Hepatocyte (in vitro differentiated cells): ENCODE measurements at regions not wholly inside any gene's neighbourhood (a gene's known extent, or its start where the extent isn't known, plus 50 kb on each side); places are given as distances from the start of the nearest gene placed in this dataset.

Source experiments
- DNase-seq: peaks from one replicate; pipeline ENCODE4 v3.0.0-alpha.2; 2016; ENCODE audit warnings: low spot score
- H2AFZ ChIP-seq: fragments of 200-600 bp; sonication (generic); 2 replicates; pipeline ENCODE4 v1.6.0; 2016; ENCODE audit warnings: antibody characterized with exemption, mild to moderate bottlenecking
- H3K27ac ChIP-seq: fragments of 200-600 bp; sonication (generic); 2 replicates; pipeline ENCODE4 v1.5.1; 2016; ENCODE audit warnings: mild to moderate bottlenecking
- H3K27me3 ChIP-seq: fragments of 200-600 bp; sonication (generic); 2 replicates; pipeline ENCODE4 v1.6.1; 2016
- H3K36me3 ChIP-seq: fragments of 200-600 bp; sonication (generic); replicated peaks from 2 replicates; pipeline ENCODE4 v1.5.1; 2016; ENCODE audit warnings: low read depth; ENCODE audit not compliant: insufficient read depth
- H3K4me1 ChIP-seq: fragments of 200-600 bp; sonication (generic); 2 replicates; pipeline ENCODE4 v1.5.1; 2016; ENCODE audit warnings: mild to moderate bottlenecking, moderate library complexity; ENCODE audit not compliant: insufficient read depth
- H3K4me2 ChIP-seq: fragments of 200-600 bp; sonication (generic); 2 replicates; pipeline ENCODE4 v1.6.0; 2016
- H3K4me3 ChIP-seq: fragments of 200-600 bp; sonication (generic); 2 replicates; pipeline ENCODE4 v1.5.1; 2016; ENCODE audit warnings: mild to moderate bottlenecking
- H3K79me2 ChIP-seq: fragments of 200-600 bp; sonication (generic); 2 replicates; pipeline ENCODE4 v1.6.0; 2017; ENCODE audit warnings: mild to moderate bottlenecking
- H3K9me2 ChIP-seq: fragments of 200-600 bp; sonication (generic); replicated peaks from 2 replicates; pipeline ENCODE4 v1.6.0; 2017; ENCODE audit warnings: mild to moderate bottlenecking; ENCODE audit not compliant: insufficient read depth
- H3K9me3 ChIP-seq: fragments of 200-600 bp; sonication (generic); 2 replicates; pipeline ENCODE4 v1.5.1; 2016; ENCODE audit warnings: low read depth, mild to moderate bottlenecking
- H4K20me1 ChIP-seq: fragments of 200-600 bp; sonication (generic); 2 replicates; pipeline ENCODE4 v1.6.0; 2016; ENCODE audit warnings: mild to moderate bottlenecking; ENCODE audit not compliant: insufficient read depth, poor library complexity, severe bottlenecking
- EZH2 ChIP-seq: fragments of 200-600 bp; sonication (generic); IDR thresholded peaks from 2 replicates; pipeline ENCODE4 v1.6.1; 2016; ENCODE audit warnings: antibody characterized with exemption, mild to moderate bottlenecking, borderline replicate concordance
- EZH2phosphoT487 ChIP-seq: fragments of 200-600 bp; sonication (generic); IDR thresholded peaks from one replicate; pipeline ENCODE4 v1.6.1; 2018; ENCODE audit warnings: antibody characterized with exemption, mild to moderate bottlenecking, low read depth, moderate library complexity; ENCODE audit not compliant: unreplicated experiment, severe bottlenecking
- WGBS: methylation state at CpG from one replicate; pipeline ENCODE4 v1.1.6; 2016; ENCODE audit warnings: low lambda C conversion rate; ENCODE audit errors: missing lambda C conversion rate; 5-methylcytosine and 5-hydroxymethylcytosine counted together
- TF ChIP-seq, protein P1 (sequence below): fragments of 200-600 bp; sonication (generic); IDR thresholded peaks from 2 replicates; pipeline ENCODE4 v1.5.1; 2016; ENCODE audit warnings: antibody characterized with exemption, mild to moderate bottlenecking; ENCODE audit not compliant: poor library complexity

DNA sequence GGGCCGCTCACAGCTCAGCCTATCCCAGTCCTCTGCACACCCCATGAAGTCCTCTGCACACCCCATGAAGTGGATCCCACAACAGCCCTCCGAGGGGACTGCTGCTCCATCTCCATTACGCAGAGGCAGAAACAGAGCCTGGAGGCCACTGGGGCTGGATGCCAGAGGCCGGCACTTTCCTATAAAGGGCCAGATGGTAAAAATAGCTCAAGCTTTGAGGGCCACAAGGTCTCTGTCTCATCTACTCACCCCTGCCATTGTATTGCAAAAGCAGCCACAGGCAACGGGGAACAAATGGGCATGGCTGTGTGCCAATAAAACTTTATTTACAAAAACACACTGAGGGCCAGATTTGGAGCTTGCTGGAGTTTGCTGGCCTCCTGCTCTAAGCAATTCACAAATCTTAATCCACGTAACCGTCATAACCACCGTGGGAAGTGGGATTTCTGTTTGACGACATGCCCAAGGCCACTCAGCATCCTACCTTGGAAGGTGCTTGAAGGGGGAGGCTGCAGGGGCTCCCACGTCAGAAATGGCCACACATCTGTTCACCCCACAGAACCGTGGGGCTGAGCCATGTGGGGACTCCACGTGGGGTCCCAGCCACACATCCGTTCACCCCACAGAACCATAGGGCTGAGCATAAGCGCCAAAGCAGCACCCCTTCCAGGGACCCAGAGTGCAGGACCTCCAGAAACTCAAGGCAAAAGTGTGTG, 92.0 kb downstream of the NCOR2 start:
- Histone ChIP-seq H2AFZ (no peak overlapping the region), H3K36me3 (no peaks in the 10 kb centered on the region), H3K4me3 (no peak overlapping the region), H3K27ac (no peak overlapping the region), H3K4me1 (peaks cover 9% of the 10 kb centered on the region), H3K79me2 (peaks cover 10% of the 10 kb centered on the region), H3K4me2 (no peak overlapping the region), H4K20me1 (peaks cover 6% of the 10 kb centered on the region), H3K9me3 (peaks cover 4% of the 10 kb centered on the region), H3K27me3 (no peaks in the 10 kb centered on the region), H3K9me2 (no peaks in the 10 kb centered on the region)
- TF ChIP-seq EZH2phosphoT487 (no peak), EZH2 (no peak)
- TF ChIP-seq, protein P1, sequence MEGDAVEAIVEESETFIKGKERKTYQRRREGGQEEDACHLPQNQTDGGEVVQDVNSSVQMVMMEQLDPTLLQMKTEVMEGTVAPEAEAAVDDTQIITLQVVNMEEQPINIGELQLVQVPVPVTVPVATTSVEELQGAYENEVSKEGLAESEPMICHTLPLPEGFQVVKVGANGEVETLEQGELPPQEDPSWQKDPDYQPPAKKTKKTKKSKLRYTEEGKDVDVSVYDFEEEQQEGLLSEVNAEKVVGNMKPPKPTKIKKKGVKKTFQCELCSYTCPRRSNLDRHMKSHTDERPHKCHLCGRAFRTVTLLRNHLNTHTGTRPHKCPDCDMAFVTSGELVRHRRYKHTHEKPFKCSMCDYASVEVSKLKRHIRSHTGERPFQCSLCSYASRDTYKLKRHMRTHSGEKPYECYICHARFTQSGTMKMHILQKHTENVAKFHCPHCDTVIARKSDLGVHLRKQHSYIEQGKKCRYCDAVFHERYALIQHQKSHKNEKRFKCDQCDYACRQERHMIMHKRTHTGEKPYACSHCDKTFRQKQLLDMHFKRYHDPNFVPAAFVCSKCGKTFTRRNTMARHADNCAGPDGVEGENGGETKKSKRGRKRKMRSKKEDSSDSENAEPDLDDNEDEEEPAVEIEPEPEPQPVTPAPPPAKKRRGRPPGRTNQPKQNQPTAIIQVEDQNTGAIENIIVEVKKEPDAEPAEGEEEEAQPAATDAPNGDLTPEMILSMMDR: no peak
- no peak for DNase-seq
- WGBS: 94% methylated on average over 14 of the region's 14 CpGs

DNA sequence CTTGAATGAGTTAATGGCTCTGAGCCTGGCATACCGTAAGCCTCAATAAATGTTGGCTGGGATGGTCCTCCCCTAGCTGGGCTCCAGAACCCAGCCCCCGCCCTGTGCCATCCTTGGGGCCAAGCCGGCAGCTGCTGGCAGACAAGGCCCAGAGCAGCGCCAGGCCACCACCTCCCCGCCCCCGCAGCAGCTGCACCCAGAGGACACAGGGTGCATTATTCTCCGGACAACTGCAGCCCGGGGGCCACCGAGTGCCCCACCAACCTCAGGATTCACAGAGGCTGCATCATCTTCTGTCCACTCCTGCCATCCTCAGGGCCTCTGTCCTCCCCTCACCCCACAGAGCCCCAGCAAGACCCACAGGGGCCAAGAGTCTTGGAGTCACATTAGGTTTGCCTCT, 92.7 kb downstream of the NCOR2 start:
- H3K79me2 ChIP-seq: peaks cover 12% of the 10 kb centered on the region
- WGBS: 98% methylated on average over 9 of the region's 9 CpGs
- DNase-seq: no peak
- no peaks in the 10 kb centered on the region for H3K9me2 ChIP-seq
- H3K4me2 ChIP-seq: no peak overlapping the region
- H3K27ac ChIP-seq: no peak overlapping the region
- no peaks in the 10 kb centered on the region for H3K36me3 ChIP-seq
- peaks cover 3% of the 10 kb centered on the region for H4K20me1 ChIP-seq
- peaks cover 1% of the 10 kb centered on the region for H3K4me1 ChIP-seq
- H3K9me3 ChIP-seq: peaks cover 4% of the 10 kb centered on the region
- no peak overlapping the region for H2AFZ ChIP-seq
- no peak overlapping the region for H3K4me3 ChIP-seq
- TF ChIP-seq EZH2phosphoT487: no peak
- TF ChIP-seq EZH2: no peak
- TF ChIP-seq, protein P1: no peak
- H3K27me3 ChIP-seq: no peaks in the 10 kb centered on the region

DNA sequence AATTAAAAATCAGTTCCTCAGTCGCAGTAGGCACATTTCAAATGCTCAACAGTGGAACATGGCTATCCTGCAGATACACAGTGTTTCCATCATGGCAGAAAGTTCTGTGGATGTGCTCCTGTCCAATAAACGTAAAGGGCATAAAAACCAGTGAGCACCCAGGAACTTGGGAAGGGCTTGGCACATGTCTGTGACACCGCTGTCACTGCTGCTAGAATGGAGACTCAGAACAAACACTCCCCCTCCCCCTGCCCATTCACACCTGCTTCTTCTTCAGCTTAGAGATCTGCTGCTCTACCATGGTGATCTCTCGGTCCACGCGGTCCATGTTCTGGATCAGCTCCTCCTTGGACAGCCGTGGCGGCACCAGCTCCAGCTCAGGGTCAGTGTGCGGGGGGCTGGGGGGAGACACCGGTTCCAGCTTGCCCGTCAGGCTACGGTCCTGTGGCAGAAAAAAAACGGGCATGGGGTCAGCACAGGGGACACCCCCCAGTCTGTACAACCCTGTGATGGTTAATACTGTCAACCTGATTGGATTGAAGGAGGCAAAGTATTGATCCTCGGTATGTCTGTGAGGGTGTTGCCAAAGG, 94.6 kb downstream of the NCOR2 start:
- Histone ChIP-seq H3K36me3 (no peaks in the 10 kb centered on the region), H3K79me2 (peaks cover 21% of the 10 kb centered on the region), H2AFZ (no peak overlapping the region), H3K27me3 (no peaks in the 10 kb centered on the region), H3K4me3 (no peak overlapping the region), H3K9me2 (no peaks in the 10 kb centered on the region), H3K4me2 (no peak overlapping the region), H4K20me1 (peaks cover 3% of the 10 kb centered on the region), H3K4me1 (no peaks in the 10 kb centered on the region), H3K27ac (no peak overlapping the region), H3K9me3 (peaks cover 4% of the 10 kb centered on the region)
- WGBS: 98% methylated on average over 14 of the region's 14 CpGs
- TF ChIP-seq EZH2phosphoT487: no peak
- TF ChIP-seq, protein P1: no peak
- no peak for TF ChIP-seq EZH2
- no peak for DNase-seq
